ENCODE measurements at regions not wholly inside any gene's neighbourhood (a gene's known extent, or its start where the extent isn't known, plus 50 kb on each side); places are given as distances from the start of the nearest gene placed in this dataset.

- Histone ChIP-seq H3K4me3 (replicated peaks in 1 of 4; ENCODE audit: control extremely low read depth in 1 of 4, insufficient read depth in 1 of 4, low read depth in 3 of 4, low read length in 4 of 4) (no peak overlapping the region), H3K27ac (ENCODE audit: insufficient read depth, low read length) (no peak overlapping the region), H3K9me3 (ENCODE audit: control insufficient read depth, insufficient read depth, low read depth, low read length) (no peaks in the 10 kb centered on the region), H3K27me3 (ENCODE audit: control insufficient read depth, insufficient read depth, low read length) (no peaks in the 10 kb centered on the region), H3K4me1 (ENCODE audit: control insufficient read depth, extremely low read depth, insufficient read depth, low read length) (no peaks in the 10 kb centered on the region), H4K20me1 (ENCODE audit: control insufficient read depth, extremely low read depth, insufficient read depth, low read length) (no peaks in the 10 kb centered on the region), H3K4me2 (ENCODE audit: extremely low read depth, insufficient read depth, low read length) (no peak overlapping the region), H3K79me2 (ENCODE audit: control insufficient read depth, insufficient read depth, low read length) (no peaks in the 10 kb centered on the region), H3K36me3 (ENCODE audit: control insufficient read depth, insufficient read depth, low read length) (no peaks in the 10 kb centered on the region), H3K9ac (ENCODE audit: insufficient read depth, low read length) (no peak overlapping the region), H2AFZ (ENCODE audit: low read length) (no peak overlapping the region)
- DNase-seq (ENCODE audit: low read depth in 2 of 2) = no peak
- TF ChIP-seq CTCF (conservative IDR thresholded peaks at IDR 0.05 in 1 of 2, IDR thresholded peaks at IDR 0.05 in 1 of 2; ENCODE audit: low read depth in 1 of 2, low read length in 2 of 2) (no peak), EZH2 (IDR thresholded peaks at IDR 0.05; ENCODE audit: low read length, missing control alignments) (no peak)
Observed at GRCh38 chr2:126408671-126409070, 247.3 kb upstream of the GYPC start.

DNA sequence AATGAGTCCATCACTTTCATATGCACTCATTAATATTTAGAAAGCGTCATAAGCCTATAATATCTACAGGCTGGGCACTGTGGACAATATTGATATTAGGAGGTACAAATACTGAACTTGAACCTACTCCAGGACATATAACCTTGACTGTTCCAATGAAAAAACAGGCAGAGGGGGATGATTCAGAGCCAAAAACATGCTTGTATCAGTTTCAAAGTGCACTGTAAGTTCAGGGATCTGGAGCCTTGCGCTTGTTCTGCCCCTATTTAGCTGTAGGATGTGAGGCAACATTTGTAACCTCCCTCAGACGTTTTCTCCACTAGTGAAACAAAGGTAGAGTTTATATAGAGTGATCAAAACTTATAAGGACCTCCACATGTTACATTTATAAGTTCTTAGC, 246.1 kb upstream of the GYPC start:
- H3K4me2 ChIP-seq (ENCODE audit: extremely low read depth, insufficient read depth, low read length) = no peak overlapping the region
- no peak overlapping the region for H2AFZ ChIP-seq (ENCODE audit: low read length)
- H3K9me3 ChIP-seq (ENCODE audit: control insufficient read depth, insufficient read depth, low read depth, low read length) = no peaks in the 10 kb centered on the region
- TF ChIP-seq EZH2 (IDR thresholded peaks at IDR 0.05; ENCODE audit: low read length, missing control alignments) (no peak), CTCF (conservative IDR thresholded peaks at IDR 0.05 in 1 of 2, IDR thresholded peaks at IDR 0.05 in 1 of 2; ENCODE audit: low read depth in 1 of 2, low read length in 2 of 2) (no peak)
- H3K4me1 ChIP-seq (ENCODE audit: control insufficient read depth, extremely low read depth, insufficient read depth, low read length) = no peaks in the 10 kb centered on the region
- H3K4me3 ChIP-seq (replicated peaks in 1 of 4; ENCODE audit: control extremely low read depth in 1 of 4, insufficient read depth in 1 of 4, low read depth in 3 of 4, low read length in 4 of 4) = no peak overlapping the region
- H4K20me1 ChIP-seq (ENCODE audit: control insufficient read depth, extremely low read depth, insufficient read depth, low read length) = no peaks in the 10 kb centered on the region
- H3K27ac ChIP-seq (ENCODE audit: insufficient read depth, low read length) = no peak overlapping the region
- H3K27me3 ChIP-seq (ENCODE audit: control insufficient read depth, insufficient read depth, low read length) = no peaks in the 10 kb centered on the region
- H3K36me3 ChIP-seq (ENCODE audit: control insufficient read depth, insufficient read depth, low read length) = no peaks in the 10 kb centered on the region
- no peak for DNase-seq (ENCODE audit: low read depth in 2 of 2)
- H3K9ac ChIP-seq (ENCODE audit: insufficient read depth, low read length) = no peak overlapping the region
- H3K79me2 ChIP-seq (ENCODE audit: control insufficient read depth, insufficient read depth, low read length) = no peaks in the 10 kb centered on the region

DNA sequence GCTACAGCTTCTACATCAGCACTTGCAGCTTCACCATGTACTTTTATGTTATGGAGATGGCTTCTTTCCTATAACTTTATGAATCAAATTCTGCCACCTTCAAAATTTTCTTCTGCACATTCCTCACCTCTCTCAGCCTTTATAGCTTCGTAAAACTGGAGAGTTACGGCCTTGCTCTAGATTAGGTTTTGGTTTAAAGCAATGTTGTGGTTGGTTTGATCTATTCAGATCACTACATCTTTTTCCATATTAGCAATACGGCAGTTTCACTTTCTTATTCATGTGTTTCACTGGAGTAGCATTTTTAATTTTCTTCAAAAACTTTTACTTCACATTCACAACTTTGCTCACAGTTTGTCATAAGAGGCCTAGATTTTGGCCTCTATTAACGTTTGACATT, 242.9 kb upstream of the GYPC start:
- Histone ChIP-seq H3K9me3 (ENCODE audit: control insufficient read depth, insufficient read depth, low read depth, low read length) (no peaks in the 10 kb centered on the region), H3K27ac (ENCODE audit: insufficient read depth, low read length) (no peak overlapping the region), H3K9ac (ENCODE audit: insufficient read depth, low read length) (no peak overlapping the region), H3K79me2 (ENCODE audit: control insufficient read depth, insufficient read depth, low read length) (no peaks in the 10 kb centered on the region), H3K36me3 (ENCODE audit: control insufficient read depth, insufficient read depth, low read length) (no peaks in the 10 kb centered on the region), H3K27me3 (ENCODE audit: control insufficient read depth, insufficient read depth, low read length) (no peaks in the 10 kb centered on the region), H3K4me3 (replicated peaks in 1 of 4; ENCODE audit: control extremely low read depth in 1 of 4, insufficient read depth in 1 of 4, low read depth in 3 of 4, low read length in 4 of 4) (no peak overlapping the region), H2AFZ (ENCODE audit: low read length) (no peak overlapping the region), H3K4me1 (ENCODE audit: control insufficient read depth, extremely low read depth, insufficient read depth, low read length) (no peaks in the 10 kb centered on the region), H4K20me1 (ENCODE audit: control insufficient read depth, extremely low read depth, insufficient read depth, low read length) (no peaks in the 10 kb centered on the region), H3K4me2 (ENCODE audit: extremely low read depth, insufficient read depth, low read length) (no peak overlapping the region)
- DNase-seq (ENCODE audit: low read depth in 2 of 2) = no peak
- TF ChIP-seq EZH2 (IDR thresholded peaks at IDR 0.05; ENCODE audit: low read length, missing control alignments) = no peak
- TF ChIP-seq CTCF (conservative IDR thresholded peaks at IDR 0.05 in 1 of 2, IDR thresholded peaks at IDR 0.05 in 1 of 2; ENCODE audit: low read depth in 1 of 2, low read length in 2 of 2) = no peak

All from fibroblast of lung (primary cell).